Testis (tissue), 2 donors: ENCODE measurements at regions not wholly inside any gene's neighbourhood (a gene's known extent, or its start where the extent isn't known, plus 50 kb on each side); places are given as distances from the start of the nearest gene placed in this dataset.

ENCODE experiments used
- CTCF ChIP-seq, 3 experiments: fragments of 450-650 bp in 2 of 3; fragments of 200-600 bp in 1 of 3; sonication (generic) in 1 of 3; IDR thresholded peaks; one replicate each; pipeline ENCODE4 v1.5.1; 2016 to 2019; ENCODE audit warnings: antibody characterized with exemption in 3 of 3, mild to moderate bottlenecking in 2 of 3, moderate library complexity in 1 of 3
- POLR2A ChIP-seq: fragments of 450-650 bp; IDR thresholded peaks from one replicate; pipeline ENCODE4 v1.6.1; 2017; ENCODE audit warnings: antibody characterized with exemption, mild to moderate bottlenecking, moderate library complexity

DNA sequence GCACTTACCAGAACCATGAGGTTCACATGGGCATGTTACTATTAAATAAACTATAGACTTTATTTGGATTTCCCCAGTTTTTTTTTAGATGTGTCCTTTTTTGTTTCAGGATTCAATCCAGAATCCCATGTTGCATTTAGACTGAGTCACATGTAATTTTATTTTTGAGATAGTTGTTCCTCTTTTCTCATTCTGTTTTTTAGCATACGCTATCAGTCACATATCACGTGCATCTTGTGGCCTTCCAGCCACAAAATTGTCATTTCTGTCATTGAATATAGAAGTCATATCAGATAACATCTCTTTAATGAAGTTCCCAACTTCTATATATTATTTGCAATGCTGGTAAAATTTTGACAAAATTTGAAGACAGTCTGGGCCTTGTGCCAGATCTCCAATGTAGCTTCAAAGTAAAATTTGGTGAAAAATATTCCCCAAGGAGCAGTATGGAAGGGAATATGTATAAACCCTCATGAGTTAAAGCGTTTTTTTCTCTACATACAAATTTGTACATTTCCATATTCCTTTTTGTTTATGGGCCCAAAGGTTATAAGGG is 132.3 kb upstream of the MKI67 start:
- TF ChIP-seq CTCF (IDR thresholded peaks at IDR 0.05) (no peak), POLR2A (no peak)
